B cell (primary cell): ENCODE measurements at regions not wholly inside any gene's neighbourhood (a gene's known extent, or its start where the extent isn't known, plus 50 kb on each side); places are given as distances from the start of the nearest gene placed in this dataset.

Experiments
- ATAC-seq: fragments of 200-7000 bp; cut with Tn5 transposase; one replicate; pipeline ENCODE4 v1.10.0; 2021; ENCODE audit warnings: low read depth, mild to moderate bottlenecking, moderate number of reproducible peaks, moderate library complexity
- CTCF ChIA-PET: fragments of 350-600 bp; sonication (Branson Sonifier 250); formaldehyde crosslinking; loops from one replicate; lab custom pipeline; 2021; ENCODE audit warnings: antibody characterized with exemption, inconsistent platforms; lab: Charles Lee
- POLR2A ChIA-PET: fragments of 350-600 bp; sonication (Branson Sonifier 250); formaldehyde crosslinking; loops from one replicate; lab custom pipeline; 2021; ENCODE audit warnings: antibody characterized with exemption; lab: Charles Lee
- DNase-seq: peaks from one replicate; pipeline ENCODE4 v3.0.0; 2013
- H2AFZ ChIP-seq: 2 replicates; pipeline ENCODE4 v1.6.1; 2012; ENCODE audit warnings: mild to moderate bottlenecking, low read depth, low read length; ENCODE audit not compliant: insufficient read depth, poor library complexity, severe bottlenecking
- H3K27ac ChIP-seq, 2 donors: 1 replicate in 1 of 2; 2 replicates in 1 of 2; pipeline ENCODE4 v1.5.1; 2012 to 2013; ENCODE audit warnings: low read length in 2 of 2, mild to moderate bottlenecking in 2 of 2, moderate library complexity in 1 of 2
- H3K27me3 ChIP-seq, 4 experiments: fragments of 200-600 bp in 1 of 4; sonication (generic) in 1 of 4; replicated peaks in 1 of 4; 1 replicate in 2 of 4; 2 replicates in 2 of 4; pipeline versions ENCODE4 v1.6.1 to v1.7.0; 2013 to 2016; ENCODE audit warnings: low read length in 3 of 4, mild to moderate bottlenecking in 2 of 4, mixed read lengths in 1 of 4, moderate library complexity in 1 of 4; ENCODE audit not compliant: insufficient read depth in 4 of 4, control insufficient read depth in 3 of 4; ENCODE audit errors: control extremely low read depth in 1 of 4
- H3K36me3 ChIP-seq, 2 experiments: replicated peaks in 1 of 2; 1 replicate in 1 of 2; 2 replicates in 1 of 2; pipeline versions ENCODE4 v1.6.1 to v1.7.1; 2013; ENCODE audit warnings: low read length in 1 of 2; ENCODE audit not compliant: insufficient read depth in 2 of 2, control insufficient read depth in 1 of 2; ENCODE audit errors: control extremely low read depth in 1 of 2, extremely low read depth in 1 of 2
- H3K4me1 ChIP-seq, 2 donors: fragments of 200-600 bp in 1 of 2; sonication (generic) in 1 of 2; 1 replicate in 1 of 2; 2 replicates in 1 of 2; pipeline versions ENCODE4 v1.5.1 to v1.6.1; 2013 to 2017; ENCODE audit warnings: low read length in 2 of 2; ENCODE audit not compliant: control insufficient read depth in 2 of 2, insufficient read depth in 2 of 2
- H3K4me2 ChIP-seq: replicated peaks from 2 replicates; pipeline ENCODE3; 2012; ENCODE audit warnings: mild to moderate bottlenecking, low read depth, low read length; ENCODE audit not compliant: poor library complexity, severe bottlenecking
- H3K4me3 ChIP-seq, 5 experiments: fragments of 200-600 bp in 1 of 5; sonication (generic) in 1 of 5; 1 replicate in 3 of 5; 2 replicates in 2 of 5; pipeline versions ENCODE4 v1.5.1 to v1.7.0; 2011 to 2016; ENCODE audit warnings: low read length in 4 of 5, mild to moderate bottlenecking in 4 of 5, low read depth in 2 of 5, control low read depth in 1 of 5, moderate library complexity in 1 of 5; ENCODE audit not compliant: insufficient read depth in 1 of 5; ENCODE audit errors: control extremely low read depth in 1 of 5, extremely low read depth in 1 of 5
- H3K79me2 ChIP-seq: fragments of 200-600 bp; sonication (generic); one replicate; pipeline ENCODE4 v1.6.0; 2016; ENCODE audit warnings: low read length; ENCODE audit not compliant: control insufficient read depth, insufficient read depth
- H3K9ac ChIP-seq: fragments of 200-600 bp; sonication (generic); 2 replicates; pipeline ENCODE4 v1.6.1; 2017; ENCODE audit warnings: mild to moderate bottlenecking, low read length, moderate library complexity
- H3K9me3 ChIP-seq, 3 donors: one replicate each; pipeline versions ENCODE4 v1.6.1 to v1.7.1; 2013; ENCODE audit warnings: low read length in 2 of 3; ENCODE audit not compliant: control insufficient read depth in 2 of 3, insufficient read depth in 1 of 3; ENCODE audit errors: control extremely low read depth in 1 of 3
- H4K20me1 ChIP-seq: 2 replicates; pipeline ENCODE4 v1.6.0; 2012; ENCODE audit warnings: mild to moderate bottlenecking, low read length; ENCODE audit not compliant: insufficient read depth, control insufficient read depth, poor library complexity, severe bottlenecking
- H3K27ac Mint-ChIP-seq: one replicate; pipeline ENCODE4 v1.8.0; 2021; ENCODE audit warnings: mixed read lengths
- H3K27me3 Mint-ChIP-seq: one replicate; pipeline ENCODE4 v1.8.0; 2021; ENCODE audit warnings: mixed read lengths
- H3K4me1 Mint-ChIP-seq: one replicate; pipeline ENCODE4 v1.8.0; 2021; ENCODE audit warnings: mixed read lengths
- H3K4me3 Mint-ChIP-seq: one replicate; pipeline ENCODE4 v1.8.0; 2021; ENCODE audit warnings: mixed read lengths
- H3K9me3 Mint-ChIP-seq: one replicate; pipeline ENCODE4 v1.8.0; 2022; ENCODE audit warnings: mixed read lengths; ENCODE audit not compliant: insufficient read depth
- CTCF ChIP-seq: fragments of 200-600 bp; IDR thresholded peaks from one replicate; pipeline ENCODE4 v1.8.0; 2022; ENCODE audit warnings: antibody characterized with exemption, mild to moderate bottlenecking
- EZH2 ChIP-seq: IDR thresholded peaks from 2 replicates; pipeline ENCODE4 v1.6.1; 2012; ENCODE audit warnings: borderline replicate concordance, low read depth, mild to moderate bottlenecking, moderate library complexity, low read length; ENCODE audit not compliant: insufficient read depth, poor library complexity, severe bottlenecking
- WGBS: methylation state at CpG from one replicate; pipeline ENCODE4 v1.1.5; 2013; ENCODE audit warnings: missing lambda C conversion rate; ENCODE audit not compliant: insufficient coverage; 5-methylcytosine and 5-hydroxymethylcytosine counted together
- intact Hi-C: fragments of 100-400 bp; cut with micrococcal nuclease; formaldehyde crosslinking; loops from one replicate; pipeline ENCODE4 v1.10.0; 2022

- Histone ChIP-seq H4K20me1 (no peaks in the 10 kb centered on the region), H3K9ac (no peak overlapping the region), H3K4me3 (no peak overlapping the region), H3K27ac (no peak overlapping the region), H3K36me3 (no peaks in the 10 kb centered on the region), H3K4me2 (no peak overlapping the region), H3K9me3 (peaks cover 0 to 13% (median 11%) of the 10 kb centered on the region in 3 donors), H3K27me3 (no peaks in the 10 kb centered on the region), H3K4me1 (peaks cover 6 to 7% of the 10 kb centered on the region in 2 donors), H2AFZ (no peak overlapping the region), H3K79me2 (no peaks in the 10 kb centered on the region)
- H3K27me3 Mint-ChIP-seq, result no peaks in the 10 kb centered on the region
- intact Hi-C loops, result no loop called here
- ChIA-PET POLR2A (no interaction called here), CTCF (no interaction called here)
- peaks cover 8% of the 10 kb centered on the region for H3K4me1 Mint-ChIP-seq
- TF ChIP-seq EZH2 (no peak), CTCF (no peak)
- no peak overlapping the region for H3K27ac Mint-ChIP-seq
- H3K4me3 Mint-ChIP-seq, result no peak overlapping the region
- WGBS, result 100% methylated on average over 1 of the region's 1 CpG
- H3K9me3 Mint-ChIP-seq, result peaks cover 12% of the 10 kb centered on the region
- ATAC-seq (no peak), DNase-seq (no peak)
Observed at GRCh38 chr5:89047571-89047970, 164.6 kb upstream of the MEF2C start.

- intact Hi-C loops, result no loop called here
- ChIA-PET POLR2A (no interaction called here), CTCF (no interaction called here)
- peaks cover 2% of the 10 kb centered on the region for H3K9me3 Mint-ChIP-seq
- no peaks in the 10 kb centered on the region for H3K79me2 ChIP-seq
- no peak overlapping the region for H3K4me2 ChIP-seq
- no peaks in the 10 kb centered on the region for H3K27me3 Mint-ChIP-seq
- H3K9me3 ChIP-seq, result peaks cover 0 to 7% (median 5%) of the 10 kb centered on the region in 3 donors
- no peak for DNase-seq
- TF ChIP-seq EZH2 (no peak), CTCF (no peak)
- H3K4me1 ChIP-seq, result peaks cover 12 to 16% of the 10 kb centered on the region in 2 donors
- H3K27me3 ChIP-seq, result no peaks in the 10 kb centered on the region
- no peak overlapping the region for H3K27ac Mint-ChIP-seq
- ATAC-seq, result no peak
- no peak overlapping the region for H3K9ac ChIP-seq
- H4K20me1 ChIP-seq, result no peaks in the 10 kb centered on the region
- no peaks in the 10 kb centered on the region for H3K36me3 ChIP-seq
- H3K4me1 Mint-ChIP-seq, result peaks cover 25% of the 10 kb centered on the region
- H3K4me3 Mint-ChIP-seq, result no peak overlapping the region
- no peak overlapping the region for H3K4me3 ChIP-seq
- no peak overlapping the region for H2AFZ ChIP-seq
- no peak overlapping the region for H3K27ac ChIP-seq
- 86% methylated on average over 1 of the region's 3 CpGs for WGBS
Observed at GRCh38 chr5:89045216-89045615, 162.2 kb upstream of the MEF2C start.
